Osteoblast (primary cell): ENCODE measurements at regions not wholly inside any gene's neighbourhood (a gene's known extent, or its start where the extent isn't known, plus 50 kb on each side); places are given as distances from the start of the nearest gene placed in this dataset.

Experiments used
- DNase-seq: peaks from one replicate; pipeline ENCODE4 v3.0.0; 2011; ENCODE audit warnings: low spot score, mixed read lengths; ENCODE audit not compliant: insufficient read length; ENCODE audit errors: missing footprints
- H2AFZ ChIP-seq: 2 replicates; pipeline ENCODE4 v1.6.0; 2011; ENCODE audit warnings: mild to moderate bottlenecking, low read length
- H3K27ac ChIP-seq: 2 replicates; pipeline ENCODE4 v1.5.1; 2011; ENCODE audit warnings: mild to moderate bottlenecking, low read depth, low read length, moderate library complexity
- H3K27me3 ChIP-seq: 2 replicates; pipeline ENCODE4 v1.6.0; 2012; ENCODE audit warnings: mild to moderate bottlenecking, control low read depth, inconsistent platforms, low read length, moderate library complexity; ENCODE audit not compliant: insufficient read depth
- H3K36me3 ChIP-seq: 2 replicates; pipeline ENCODE4 v1.5.1; 2011; ENCODE audit warnings: mild to moderate bottlenecking, low read length, control low read depth, moderate library complexity; ENCODE audit not compliant: insufficient read depth
- H3K4me1 ChIP-seq: 2 replicates; pipeline ENCODE4 v1.5.1; 2011; ENCODE audit warnings: mild to moderate bottlenecking, low read length, control low read depth, moderate library complexity; ENCODE audit not compliant: insufficient read depth
- H3K4me2 ChIP-seq: 2 replicates; pipeline ENCODE4 v1.6.0; 2011; ENCODE audit warnings: mild to moderate bottlenecking, low read length; ENCODE audit not compliant: insufficient read depth
- H3K4me3 ChIP-seq: fragments of 200-600 bp; sonication (generic); 3 replicates; pipeline ENCODE4 v1.5.1; 2012; ENCODE audit warnings: mild to moderate bottlenecking, low read length, inconsistent platforms; ENCODE audit not compliant: insufficient read depth
- H3K79me2 ChIP-seq: 2 replicates; pipeline ENCODE4 v1.6.0; 2012; ENCODE audit warnings: mild to moderate bottlenecking, low read length, control low read depth, inconsistent platforms; ENCODE audit not compliant: insufficient read depth
- H3K9me3 ChIP-seq: 2 replicates; pipeline ENCODE4 v1.5.1; 2011; ENCODE audit warnings: low read depth, low read length, control low read depth
- H4K20me1 ChIP-seq: 2 replicates; pipeline ENCODE4 v1.6.0; 2012; ENCODE audit warnings: mild to moderate bottlenecking, low read length, control low read depth; ENCODE audit not compliant: insufficient read depth
- CTCF ChIP-seq: IDR thresholded peaks from 2 replicates; pipeline ENCODE4 v1.5.1; 2011; ENCODE audit warnings: mild to moderate bottlenecking, low read depth, low read length, moderate library complexity; ENCODE audit errors: extremely low read depth

GRCh38 chr12:113594967-113595366 lies 123.3 kb upstream of the LHX5 start:
- TF ChIP-seq CTCF = no peak
- Histone ChIP-seq H4K20me1 (no peaks in the 10 kb centered on the region), H3K27me3 (peaks cover 4% of the 10 kb centered on the region), H3K4me1 (no peaks in the 10 kb centered on the region), H3K36me3 (no peaks in the 10 kb centered on the region), H3K9me3 (no peaks in the 10 kb centered on the region), H3K27ac (no peak overlapping the region), H2AFZ (no peak overlapping the region), H3K79me2 (no peaks in the 10 kb centered on the region), H3K4me2 (no peak overlapping the region), H3K4me3 (no peak overlapping the region)
- no peak for DNase-seq

GRCh38 chr12:113591480-113591974 lies 119.9 kb upstream of the LHX5 start:
- Histone ChIP-seq H3K4me1 (no peaks in the 10 kb centered on the region), H3K27me3 (peaks cover 4% of the 10 kb centered on the region), H3K9me3 (no peaks in the 10 kb centered on the region), H3K36me3 (no peaks in the 10 kb centered on the region), H4K20me1 (no peaks in the 10 kb centered on the region), H2AFZ (no peak overlapping the region), H3K79me2 (no peaks in the 10 kb centered on the region), H3K4me2 (no peak overlapping the region), H3K4me3 (no peak overlapping the region), H3K27ac (no peak overlapping the region)
- no peak for TF ChIP-seq CTCF
- peak; percentile 45 for DNase-seq

GRCh38 chr12:113589437-113589836 lies 117.8 kb upstream of the LHX5 start:
- no peak overlapping the region for H3K27ac ChIP-seq

GRCh38 chr12:113587720-113588119 lies 116.0 kb upstream of the LHX5 start:
- no peak for DNase-seq
- no peak for TF ChIP-seq CTCF
- no peaks in the 10 kb centered on the region for H3K79me2 ChIP-seq
- no peak overlapping the region for H3K4me2 ChIP-seq
- peaks cover 4% of the 10 kb centered on the region for H3K27me3 ChIP-seq
- H3K4me3 ChIP-seq = no peak overlapping the region
- no peaks in the 10 kb centered on the region for H3K4me1 ChIP-seq
- no peak overlapping the region for H2AFZ ChIP-seq
- H3K9me3 ChIP-seq = no peaks in the 10 kb centered on the region
- no peaks in the 10 kb centered on the region for H3K36me3 ChIP-seq
- H3K27ac ChIP-seq = no peak overlapping the region
- no peaks in the 10 kb centered on the region for H4K20me1 ChIP-seq

More at GRCh38 chr12:113589437-113589836, 117.8 kb upstream of the LHX5 start:
- Histone ChIP-seq H3K4me2 (no peak overlapping the region), H3K4me1 (no peaks in the 10 kb centered on the region), H4K20me1 (no peaks in the 10 kb centered on the region), H3K36me3 (no peaks in the 10 kb centered on the region), H3K27me3 (peaks cover 4% of the 10 kb centered on the region), H2AFZ (no peak overlapping the region), H3K79me2 (no peaks in the 10 kb centered on the region), H3K9me3 (no peaks in the 10 kb centered on the region), H3K4me3 (no peak overlapping the region)
- no peak for TF ChIP-seq CTCF
- DNase-seq = no peak
